ENCODE measurements at regions not wholly inside any gene's neighbourhood (a gene's known extent, or its start where the extent isn't known, plus 50 kb on each side); places are given as distances from the start of the nearest gene placed in this dataset.

DNA sequence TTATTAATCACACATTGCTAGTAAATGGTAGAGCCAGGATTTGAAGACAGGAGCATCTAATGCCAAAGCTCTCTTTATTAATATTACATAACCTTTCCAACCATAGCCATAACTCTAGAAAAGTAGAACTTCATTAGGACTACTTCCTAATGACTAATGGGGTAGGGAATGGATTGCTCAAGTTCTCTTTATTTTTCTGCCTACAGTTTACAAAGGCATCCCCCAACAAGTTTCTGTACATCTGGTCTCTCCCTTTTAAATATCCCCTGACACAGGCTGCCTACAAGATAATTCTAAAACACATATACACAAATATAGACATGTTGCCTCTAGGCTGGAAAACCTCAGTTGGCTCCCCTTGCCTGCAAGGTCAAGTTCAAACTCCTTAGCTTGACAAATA is 534.9 kb downstream of the SOX6 start:
- H3K79me2 ChIP-seq (ENCODE audit: insufficient read depth, low read length) = no peaks in the 10 kb centered on the region
- no peaks in the 10 kb centered on the region for H3K9me3 ChIP-seq (ENCODE audit: low read length)
- no peak overlapping the region for H3K4me2 ChIP-seq (ENCODE audit: low read depth, low read length)
- in situ Hi-C loops (cut with HindIII; ENCODE audit: extremely low pct_ligation_motif_present, low pct_unique_long_range_greater_than_20kb) (loop anchor here (10.0 kb wide), 1 partner anchor 793 kb away; no protein-coding TSS in a partner anchor), intact Hi-C loops (cut with micrococcal nuclease; ENCODE audit: unreplicated experiment) (no loop called here)
- ATAC-seq (no peak), FAIRE-seq (no peak), DNase-seq (ENCODE audit: low spot score) (no peak)
- H3K9ac ChIP-seq (ENCODE audit: insufficient read depth, low read depth, low read length) = no peak overlapping the region
- H3K27me3 ChIP-seq (ENCODE audit: control insufficient read depth in 1 of 2, insufficient read depth in 2 of 2, low read length in 2 of 2) = no peaks in the 10 kb centered on the region
- no peaks in the 10 kb centered on the region for H3K4me1 ChIP-seq (ENCODE audit: insufficient read depth, low read length)
- no peak overlapping the region for H3K4me3 ChIP-seq (replicated peaks in 1 of 3; ENCODE audit: insufficient read depth in 1 of 3, low read depth in 2 of 3, low read length in 3 of 3)
- CTCF ChIA-PET (ENCODE audit: low intra/inter-chr PET ratio, low total read pairs) = no interaction called here
- H3K36me3 ChIP-seq (replicated peaks in 1 of 2; ENCODE audit: control insufficient read depth in 1 of 2, insufficient read depth in 2 of 2, low read length in 2 of 2) = no peaks in the 10 kb centered on the region
- POLR2A ChIA-PET = no interaction called here
- BruUV-seq (replicated peaks) = no TSS peak
- H2AFZ ChIP-seq (ENCODE audit: low read length) = no peak overlapping the region
- H3K27ac ChIP-seq (ENCODE audit: extremely low read length, insufficient read depth, low read length) = no peak overlapping the region
- no peak for TF ChIP-seq ATF1 (CRISPR knock-in tag; IDR thresholded peaks at IDR 0.05)
- no peak for TF ChIP-seq PAX8 (CRISPR knock-in tag; IDR thresholded peaks at IDR 0.05; ENCODE audit: borderline replicate concordance)
- TF ChIP-seq ZBTB21 (CRISPR knock-in tag; IDR thresholded peaks at IDR 0.05) = no peak
- no peak for TF ChIP-seq ZNF382 (CRISPR knock-in tag; IDR thresholded peaks at IDR 0.05; ENCODE audit: borderline replicate concordance)
- no peak for TF ChIP-seq ZBED4 (CRISPR knock-in tag; IDR thresholded peaks at IDR 0.05; ENCODE audit: borderline replicate concordance)
- TF ChIP-seq, protein P1, sequence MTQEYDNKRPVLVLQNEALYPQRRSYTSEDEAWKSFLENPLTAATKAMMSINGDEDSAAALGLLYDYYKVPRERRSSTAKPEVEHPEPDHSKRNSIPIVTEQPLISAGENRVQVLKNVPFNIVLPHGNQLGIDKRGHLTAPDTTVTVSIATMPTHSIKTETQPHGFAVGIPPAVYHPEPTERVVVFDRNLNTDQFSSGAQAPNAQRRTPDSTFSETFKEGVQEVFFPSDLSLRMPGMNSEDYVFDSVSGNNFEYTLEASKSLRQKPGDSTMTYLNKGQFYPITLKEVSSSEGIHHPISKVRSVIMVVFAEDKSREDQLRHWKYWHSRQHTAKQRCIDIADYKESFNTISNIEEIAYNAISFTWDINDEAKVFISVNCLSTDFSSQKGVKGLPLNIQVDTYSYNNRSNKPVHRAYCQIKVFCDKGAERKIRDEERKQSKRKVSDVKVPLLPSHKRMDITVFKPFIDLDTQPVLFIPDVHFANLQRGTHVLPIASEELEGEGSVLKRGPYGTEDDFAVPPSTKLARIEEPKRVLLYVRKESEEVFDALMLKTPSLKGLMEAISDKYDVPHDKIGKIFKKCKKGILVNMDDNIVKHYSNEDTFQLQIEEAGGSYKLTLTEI (CRISPR knock-in tag; conservative IDR thresholded peaks at IDR 0.05) = no peak
- no peak for TF ChIP-seq TBX2 (CRISPR knock-in tag; IDR thresholded peaks at IDR 0.05; ENCODE audit: borderline replicate concordance)
- TF ChIP-seq, protein P2, sequence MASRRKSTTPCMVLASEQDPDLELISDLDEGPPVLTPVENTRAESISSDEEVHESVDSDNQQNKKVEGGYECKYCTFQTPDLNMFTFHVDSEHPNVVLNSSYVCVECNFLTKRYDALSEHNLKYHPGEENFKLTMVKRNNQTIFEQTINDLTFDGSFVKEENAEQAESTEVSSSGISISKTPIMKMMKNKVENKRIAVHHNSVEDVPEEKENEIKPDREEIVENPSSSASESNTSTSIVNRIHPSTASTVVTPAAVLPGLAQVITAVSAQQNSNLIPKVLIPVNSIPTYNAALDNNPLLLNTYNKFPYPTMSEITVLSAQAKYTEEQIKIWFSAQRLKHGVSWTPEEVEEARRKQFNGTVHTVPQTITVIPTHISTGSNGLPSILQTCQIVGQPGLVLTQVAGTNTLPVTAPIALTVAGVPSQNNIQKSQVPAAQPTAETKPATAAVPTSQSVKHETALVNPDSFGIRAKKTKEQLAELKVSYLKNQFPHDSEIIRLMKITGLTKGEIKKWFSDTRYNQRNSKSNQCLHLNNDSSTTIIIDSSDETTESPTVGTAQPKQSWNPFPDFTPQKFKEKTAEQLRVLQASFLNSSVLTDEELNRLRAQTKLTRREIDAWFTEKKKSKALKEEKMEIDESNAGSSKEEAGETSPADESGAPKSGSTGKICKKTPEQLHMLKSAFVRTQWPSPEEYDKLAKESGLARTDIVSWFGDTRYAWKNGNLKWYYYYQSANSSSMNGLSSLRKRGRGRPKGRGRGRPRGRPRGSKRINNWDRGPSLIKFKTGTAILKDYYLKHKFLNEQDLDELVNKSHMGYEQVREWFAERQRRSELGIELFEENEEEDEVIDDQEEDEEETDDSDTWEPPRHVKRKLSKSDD (CRISPR knock-in tag; IDR thresholded peaks at IDR 0.05; ENCODE audit: low read depth) = no peak
- TF ChIP-seq, protein P3, sequence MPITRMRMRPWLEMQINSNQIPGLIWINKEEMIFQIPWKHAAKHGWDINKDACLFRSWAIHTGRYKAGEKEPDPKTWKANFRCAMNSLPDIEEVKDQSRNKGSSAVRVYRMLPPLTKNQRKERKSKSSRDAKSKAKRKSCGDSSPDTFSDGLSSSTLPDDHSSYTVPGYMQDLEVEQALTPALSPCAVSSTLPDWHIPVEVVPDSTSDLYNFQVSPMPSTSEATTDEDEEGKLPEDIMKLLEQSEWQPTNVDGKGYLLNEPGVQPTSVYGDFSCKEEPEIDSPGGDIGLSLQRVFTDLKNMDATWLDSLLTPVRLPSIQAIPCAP (CRISPR knock-in tag; IDR thresholded peaks at IDR 0.05; ENCODE audit: low read depth) = no peak
- H4K20me1 ChIP-seq (ENCODE audit: insufficient read depth, low read length) = no peaks in the 10 kb centered on the region
